ENCODE measurements at regions not wholly inside any gene's neighbourhood (a gene's known extent, or its start where the extent isn't known, plus 50 kb on each side); places are given as distances from the start of the nearest gene placed in this dataset.

GRCh38 chr13:47841151-47841550, 159.9 kb downstream of the SUCLA2 start:
- no peak overlapping the region for H2BK120ac ChIP-seq (ENCODE audit: low read depth, low read length)
- H3K27ac ChIP-seq (ENCODE audit: insufficient read depth, low read length): no peak overlapping the region
- POLR2A ChIA-PET (ENCODE audit: unreplicated experiment): no interaction called here
- no peaks in the 10 kb centered on the region for H4K20me1 ChIP-seq (ENCODE audit: insufficient read depth, low read length)
- no peak overlapping the region for H2BK5ac ChIP-seq (ENCODE audit: low read depth, low read length, poor library complexity, severe bottlenecking)
- dilution Hi-C loops (cut with HindIII; ENCODE audit: low sequenced_read_pairs, unreplicated experiment) (no loop called here), in situ Hi-C loops (cut with MboI; ENCODE audit: low sequenced_read_pairs) (no loop called here), intact Hi-C loops (cut with micrococcal nuclease) (no loop called here)
- no peak overlapping the region for H2BK20ac ChIP-seq (ENCODE audit: low read depth, low read length)
- H4K91ac ChIP-seq (ENCODE audit: insufficient read depth, low read depth, low read length): no peak overlapping the region
- no peak overlapping the region for H3K18ac ChIP-seq (ENCODE audit: low read depth, low read length)
- H2AK5ac ChIP-seq (ENCODE audit: low read depth, low read length): no peak overlapping the region
- H3K27me3 ChIP-seq (ENCODE audit: control insufficient read depth, insufficient read depth, low read length): peaks cover 6% of the 10 kb centered on the region; the same call in 1 of the 2 replicates
- no peak overlapping the region for H3K4ac ChIP-seq (ENCODE audit: low read depth, low read length)
- DNase-seq (no peak), ATAC-seq (ENCODE audit: low read depth) (no peak)
- CTCF ChIA-PET: no interaction called here
- no peak overlapping the region for H2AK9ac ChIP-seq (replicated peaks; ENCODE audit: low read depth, low read length, poor library complexity)
- H3K4me3 ChIP-seq (ENCODE audit: insufficient read depth, low read depth, low read length): no peak overlapping the region
- H3K56ac ChIP-seq (ENCODE audit: extremely low read depth, insufficient read depth, low read length): no peak overlapping the region
- WGBS, 2 experiments (ENCODE audit: extremely low coverage in 2 of 2, insufficient read length in 1 of 2): 0% methylated on average over 1 of the region's 4 CpGs; no CpG with 5 or more reads in 1 of the 2 experiments
- no peak overlapping the region for H4K8ac ChIP-seq (ENCODE audit: low read depth in 2 of 2, low read length in 2 of 2)
- no peaks in the 10 kb centered on the region for H3K79me1 ChIP-seq (ENCODE audit: low read depth in 1 of 2, low read length in 2 of 2)
- no peak overlapping the region for H3K4me2 ChIP-seq (ENCODE audit: low read depth, low read length)
- H3K9me3 ChIP-seq (ENCODE audit: control insufficient read depth, insufficient read depth, low read length): no peaks in the 10 kb centered on the region
- H2AFZ ChIP-seq (replicated peaks; ENCODE audit: low read length, poor library complexity): no peak overlapping the region
- H3K14ac ChIP-seq (replicated peaks; ENCODE audit: low read depth, low read length): no peak overlapping the region
- TF ChIP-seq NFE2L2 (IDR thresholded peaks at IDR 0.05; ENCODE audit: low read depth, low read length) (no peak), RAD21 (IDR thresholded peaks at IDR 0.05; ENCODE audit: low read length) (no peak)
- no peak overlapping the region for H4K5ac ChIP-seq (ENCODE audit: low read depth, low read length)
- no peak overlapping the region for H2BK15ac ChIP-seq (ENCODE audit: low read depth, low read length)
- no peaks in the 10 kb centered on the region for H3K36me3 ChIP-seq (ENCODE audit: control insufficient read depth, insufficient read depth, low read length)
- no peak overlapping the region for H3K9ac ChIP-seq (ENCODE audit: low read depth, low read length)
- H3K9me1 ChIP-seq (ENCODE audit: insufficient read depth, low read length): no peaks in the 10 kb centered on the region
- H3K4me1 ChIP-seq (ENCODE audit: control insufficient read depth, insufficient read depth, low read length): no peaks in the 10 kb centered on the region
- no peak overlapping the region for H3K23ac ChIP-seq (ENCODE audit: low read depth, low read length)
- no TSS peak for BruUV-seq (replicated peaks)
